B cell (primary cell): ENCODE measurements at regions not wholly inside any gene's neighbourhood (a gene's known extent, or its start where the extent isn't known, plus 50 kb on each side); places are given as distances from the start of the nearest gene placed in this dataset.
A peak's percentile ranks its signal among the peaks of the same experiment; 100 is the strongest.
"Not testable (repeated sequence)": the region's sequence is repeated elsewhere in the genome, so short reads cannot be mapped to it uniquely, and the experiment has no call there.

Experiments used
- ATAC-seq: fragments of 200-7000 bp; cut with Tn5 transposase; one replicate; pipeline ENCODE4 v1.10.0; 2021; ENCODE audit warnings: low read depth, mild to moderate bottlenecking, moderate number of reproducible peaks, moderate library complexity
- CTCF ChIA-PET: fragments of 350-600 bp; sonication (Branson Sonifier 250); formaldehyde crosslinking; loops from one replicate; lab custom pipeline; 2021; ENCODE audit warnings: antibody characterized with exemption, inconsistent platforms; lab: Charles Lee
- POLR2A ChIA-PET: fragments of 350-600 bp; sonication (Branson Sonifier 250); formaldehyde crosslinking; loops from one replicate; lab custom pipeline; 2021; ENCODE audit warnings: antibody characterized with exemption; lab: Charles Lee
- DNase-seq: peaks from one replicate; pipeline ENCODE4 v3.0.0; 2013
- H2AFZ ChIP-seq: 2 replicates; pipeline ENCODE4 v1.6.1; 2012; ENCODE audit warnings: mild to moderate bottlenecking, low read depth, low read length; ENCODE audit not compliant: insufficient read depth, poor library complexity, severe bottlenecking
- H3K27ac ChIP-seq, 2 donors: 1 replicate in 1 of 2; 2 replicates in 1 of 2; pipeline ENCODE4 v1.5.1; 2012 to 2013; ENCODE audit warnings: low read length in 2 of 2, mild to moderate bottlenecking in 2 of 2, moderate library complexity in 1 of 2
- H3K27me3 ChIP-seq, 4 experiments: fragments of 200-600 bp in 1 of 4; sonication (generic) in 1 of 4; replicated peaks in 1 of 4; 1 replicate in 2 of 4; 2 replicates in 2 of 4; pipeline versions ENCODE4 v1.6.1 to v1.7.0; 2013 to 2016; ENCODE audit warnings: low read length in 3 of 4, mild to moderate bottlenecking in 2 of 4, mixed read lengths in 1 of 4, moderate library complexity in 1 of 4; ENCODE audit not compliant: insufficient read depth in 4 of 4, control insufficient read depth in 3 of 4; ENCODE audit errors: control extremely low read depth in 1 of 4
- H3K36me3 ChIP-seq, 2 experiments: replicated peaks in 1 of 2; 1 replicate in 1 of 2; 2 replicates in 1 of 2; pipeline versions ENCODE4 v1.6.1 to v1.7.1; 2013; ENCODE audit warnings: low read length in 1 of 2; ENCODE audit not compliant: insufficient read depth in 2 of 2, control insufficient read depth in 1 of 2; ENCODE audit errors: control extremely low read depth in 1 of 2, extremely low read depth in 1 of 2
- H3K4me1 ChIP-seq, 2 donors: fragments of 200-600 bp in 1 of 2; sonication (generic) in 1 of 2; 1 replicate in 1 of 2; 2 replicates in 1 of 2; pipeline versions ENCODE4 v1.5.1 to v1.6.1; 2013 to 2017; ENCODE audit warnings: low read length in 2 of 2; ENCODE audit not compliant: control insufficient read depth in 2 of 2, insufficient read depth in 2 of 2
- H3K4me2 ChIP-seq: replicated peaks from 2 replicates; pipeline ENCODE3; 2012; ENCODE audit warnings: mild to moderate bottlenecking, low read depth, low read length; ENCODE audit not compliant: poor library complexity, severe bottlenecking
- H3K4me3 ChIP-seq, 5 experiments: fragments of 200-600 bp in 1 of 5; sonication (generic) in 1 of 5; 1 replicate in 3 of 5; 2 replicates in 2 of 5; pipeline versions ENCODE4 v1.5.1 to v1.7.0; 2011 to 2016; ENCODE audit warnings: low read length in 4 of 5, mild to moderate bottlenecking in 4 of 5, low read depth in 2 of 5, control low read depth in 1 of 5, moderate library complexity in 1 of 5; ENCODE audit not compliant: insufficient read depth in 1 of 5; ENCODE audit errors: control extremely low read depth in 1 of 5, extremely low read depth in 1 of 5
- H3K79me2 ChIP-seq: fragments of 200-600 bp; sonication (generic); one replicate; pipeline ENCODE4 v1.6.0; 2016; ENCODE audit warnings: low read length; ENCODE audit not compliant: control insufficient read depth, insufficient read depth
- H3K9ac ChIP-seq: fragments of 200-600 bp; sonication (generic); 2 replicates; pipeline ENCODE4 v1.6.1; 2017; ENCODE audit warnings: mild to moderate bottlenecking, low read length, moderate library complexity
- H3K9me3 ChIP-seq, 3 donors: one replicate each; pipeline versions ENCODE4 v1.6.1 to v1.7.1; 2013; ENCODE audit warnings: low read length in 2 of 3; ENCODE audit not compliant: control insufficient read depth in 2 of 3, insufficient read depth in 1 of 3; ENCODE audit errors: control extremely low read depth in 1 of 3
- H4K20me1 ChIP-seq: 2 replicates; pipeline ENCODE4 v1.6.0; 2012; ENCODE audit warnings: mild to moderate bottlenecking, low read length; ENCODE audit not compliant: insufficient read depth, control insufficient read depth, poor library complexity, severe bottlenecking
- H3K27ac Mint-ChIP-seq: one replicate; pipeline ENCODE4 v1.8.0; 2021; ENCODE audit warnings: mixed read lengths
- H3K27me3 Mint-ChIP-seq: one replicate; pipeline ENCODE4 v1.8.0; 2021; ENCODE audit warnings: mixed read lengths
- H3K4me1 Mint-ChIP-seq: one replicate; pipeline ENCODE4 v1.8.0; 2021; ENCODE audit warnings: mixed read lengths
- H3K4me3 Mint-ChIP-seq: one replicate; pipeline ENCODE4 v1.8.0; 2021; ENCODE audit warnings: mixed read lengths
- H3K9me3 Mint-ChIP-seq: one replicate; pipeline ENCODE4 v1.8.0; 2022; ENCODE audit warnings: mixed read lengths; ENCODE audit not compliant: insufficient read depth
- CTCF ChIP-seq: fragments of 200-600 bp; IDR thresholded peaks from one replicate; pipeline ENCODE4 v1.8.0; 2022; ENCODE audit warnings: antibody characterized with exemption, mild to moderate bottlenecking
- EZH2 ChIP-seq: IDR thresholded peaks from 2 replicates; pipeline ENCODE4 v1.6.1; 2012; ENCODE audit warnings: borderline replicate concordance, low read depth, mild to moderate bottlenecking, moderate library complexity, low read length; ENCODE audit not compliant: insufficient read depth, poor library complexity, severe bottlenecking
- intact Hi-C: fragments of 100-400 bp; cut with micrococcal nuclease; formaldehyde crosslinking; loops from one replicate; pipeline ENCODE4 v1.10.0; 2022

- intact Hi-C loops, H3K4me2 ChIP-seq, CTCF ChIA-PET, H3K36me3 ChIP-seq, H3K27me3 ChIP-seq, H3K4me1 ChIP-seq, H4K20me1 ChIP-seq, H3K27me3 Mint-ChIP-seq, H3K79me2 ChIP-seq, H3K9ac ChIP-seq, H3K4me1 Mint-ChIP-seq, H3K27ac ChIP-seq, H2AFZ ChIP-seq, DNase-seq, H3K4me3 Mint-ChIP-seq, H3K4me3 ChIP-seq, ATAC-seq, POLR2A ChIA-PET, H3K9me3 Mint-ChIP-seq: not testable (repeated sequence)
- H3K27ac Mint-ChIP-seq = peak overlapping the region; percentile 69
- peaks cover 0 to 11% (median 3%) of the 10 kb centered on the region in 3 donors for H3K9me3 ChIP-seq
These were observed 90.0 kb upstream of the EPB41L4A start for GRCh38 chr5:112509097-112509496.

- H3K27me3 ChIP-seq = no peaks in the 10 kb centered on the region
- no peaks in the 10 kb centered on the region for H3K9me3 Mint-ChIP-seq
- H3K4me3 ChIP-seq = no peak overlapping the region
- H3K9ac ChIP-seq = no peak overlapping the region
- no peaks in the 10 kb centered on the region for H3K27me3 Mint-ChIP-seq
- H3K4me1 Mint-ChIP-seq = peaks cover 5% of the 10 kb centered on the region
- H3K4me3 Mint-ChIP-seq = no peak overlapping the region
- H3K9me3 ChIP-seq = peaks cover 0 to 11% (median 3%) of the 10 kb centered on the region in 3 donors
- H3K79me2 ChIP-seq = no peaks in the 10 kb centered on the region
- TF ChIP-seq CTCF = no peak
- TF ChIP-seq EZH2 = no peak
- no peak overlapping the region for H3K4me2 ChIP-seq
- no peaks in the 10 kb centered on the region for H4K20me1 ChIP-seq
- ChIA-PET POLR2A (no interaction called here), CTCF (interaction anchor here (1.5 to 2.1 kb wide), 2 partner anchors 19 to 246 kb away, joined by 4 to 11 read pairs; no protein-coding TSS in a partner anchor)
- H3K4me1 ChIP-seq = no peaks in the 10 kb centered on the region
- no peak for DNase-seq
- no peak overlapping the region for H3K27ac ChIP-seq
- H3K36me3 ChIP-seq = no peaks in the 10 kb centered on the region
- ATAC-seq = no peak
- H3K27ac Mint-ChIP-seq = no peak overlapping the region
- H2AFZ ChIP-seq = no peak overlapping the region
- intact Hi-C loops = no loop called here
These were observed 92.8 kb upstream of the EPB41L4A start for GRCh38 chr5:112511920-112512319.
